Osteocyte (in vitro differentiated cells): ENCODE measurements at regions not wholly inside any gene's neighbourhood (a gene's known extent, or its start where the extent isn't known, plus 50 kb on each side); places are given as distances from the start of the nearest gene placed in this dataset.

Experiments used
- DNase-seq: peaks from one replicate; pipeline ENCODE4 v3.0.0; 2021; ENCODE audit warnings: mixed read lengths; ENCODE audit not compliant: unreplicated experiment; ENCODE audit errors: extremely low spot score
- H3K27ac Mint-ChIP-seq: one replicate; pipeline ENCODE4 v1.8.0; 2021; ENCODE audit warnings: mild to moderate bottlenecking, mixed read lengths; ENCODE audit not compliant: unreplicated experiment
- H3K27me3 Mint-ChIP-seq: one replicate; pipeline ENCODE4 v1.8.0; 2021; ENCODE audit warnings: mixed read lengths; ENCODE audit not compliant: unreplicated experiment
- H3K36me3 Mint-ChIP-seq: one replicate; pipeline ENCODE4 v1.8.0; 2021; ENCODE audit warnings: mixed read lengths; ENCODE audit not compliant: unreplicated experiment
- H3K4me1 Mint-ChIP-seq: one replicate; pipeline ENCODE4 v1.8.0; 2021; ENCODE audit warnings: mixed read lengths; ENCODE audit not compliant: unreplicated experiment
- H3K4me3 Mint-ChIP-seq: one replicate; pipeline ENCODE4 v1.8.0; 2021; ENCODE audit warnings: mild to moderate bottlenecking, moderate library complexity, mixed read lengths; ENCODE audit not compliant: unreplicated experiment
- H3K9me3 Mint-ChIP-seq: one replicate; pipeline ENCODE4 v1.8.0; 2021; ENCODE audit warnings: mixed read lengths; ENCODE audit not compliant: unreplicated experiment
- CTCF ChIP-seq: fragments of 200-600 bp; sonication (generic); IDR thresholded peaks from 2 replicates; pipeline ENCODE4 v1.5.0; 2021; ENCODE audit warnings: antibody characterized with exemption, mild to moderate bottlenecking, moderate library complexity

GRCh38 chr2:236498369-236498768, 71.3 kb upstream of the ACKR3 start:
- DNase-seq = no peak
- Mint-ChIP-seq H3K4me1 (peaks cover 2% of the 10 kb centered on the region), H3K4me3 (no peak overlapping the region), H3K9me3 (no peaks in the 10 kb centered on the region), H3K36me3 (no peaks in the 10 kb centered on the region), H3K27ac (no peak overlapping the region), H3K27me3 (peaks cover 30% of the 10 kb centered on the region)
- no peak for TF ChIP-seq CTCF

DNA sequence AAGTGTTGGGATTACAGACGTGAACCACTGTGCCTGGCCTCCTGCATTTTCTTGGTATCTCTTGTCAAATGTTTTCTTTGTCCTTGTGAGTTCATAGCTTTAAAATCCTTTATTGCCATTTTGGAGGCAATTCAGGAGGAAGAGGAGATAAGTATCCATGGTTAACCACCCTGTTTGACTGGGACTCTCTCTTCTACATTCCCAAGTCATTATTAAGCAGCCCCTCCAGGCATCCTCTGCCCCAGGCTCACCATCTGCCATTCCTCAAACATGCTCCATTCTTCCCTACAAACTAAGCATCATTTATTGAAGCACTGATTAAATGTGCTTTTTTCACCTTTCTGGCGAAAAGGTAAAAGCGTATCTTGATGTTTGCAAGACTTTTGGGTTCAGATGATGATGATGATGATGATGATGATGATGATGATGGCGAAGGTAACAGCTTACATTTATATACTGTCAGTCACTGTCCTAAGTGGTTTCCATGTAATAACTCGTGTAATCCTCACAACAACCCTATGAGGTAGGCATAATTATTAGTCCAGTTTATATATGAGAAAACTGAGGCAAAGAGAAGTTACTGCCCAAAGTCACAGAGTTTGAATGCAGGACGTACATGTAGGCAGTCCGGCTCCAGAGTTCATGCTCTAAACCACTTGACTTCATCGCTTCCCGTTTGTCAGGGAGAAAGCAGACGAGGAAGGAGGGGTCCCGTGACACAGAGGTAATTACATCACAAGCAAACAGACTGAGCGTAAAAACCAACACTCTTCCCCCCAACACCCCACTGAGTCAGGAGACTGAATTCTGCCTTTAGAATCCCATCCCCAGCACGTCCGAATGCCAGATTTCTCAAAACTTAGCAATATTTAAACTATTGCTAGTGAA, 69.7 kb upstream of the ACKR3 start:
- no peak overlapping the region for H3K4me3 Mint-ChIP-seq
- H3K9me3 Mint-ChIP-seq = no peaks in the 10 kb centered on the region
- H3K36me3 Mint-ChIP-seq = no peaks in the 10 kb centered on the region
- H3K27me3 Mint-ChIP-seq = peaks cover 40% of the 10 kb centered on the region
- no peak for TF ChIP-seq CTCF
- H3K27ac Mint-ChIP-seq = no peak overlapping the region
- no peak for DNase-seq
- peaks cover 2% of the 10 kb centered on the region for H3K4me1 Mint-ChIP-seq

GRCh38 chr2:236501026-236501425, 68.6 kb upstream of the ACKR3 start:
- no peak overlapping the region for H3K27ac Mint-ChIP-seq
- no peak for TF ChIP-seq CTCF
- H3K4me3 Mint-ChIP-seq = no peak overlapping the region
- peaks cover 51% of the 10 kb centered on the region for H3K27me3 Mint-ChIP-seq
- H3K4me1 Mint-ChIP-seq = peaks cover 2% of the 10 kb centered on the region
- DNase-seq = no peak
- no peaks in the 10 kb centered on the region for H3K9me3 Mint-ChIP-seq
- no peaks in the 10 kb centered on the region for H3K36me3 Mint-ChIP-seq

GRCh38 chr2:236501531-236501930, 68.1 kb upstream of the ACKR3 start:
- H3K4me1 Mint-ChIP-seq = peaks cover 2% of the 10 kb centered on the region
- H3K9me3 Mint-ChIP-seq = no peaks in the 10 kb centered on the region
- DNase-seq = no peak
- no peak for TF ChIP-seq CTCF
- H3K36me3 Mint-ChIP-seq = no peaks in the 10 kb centered on the region
- no peak overlapping the region for H3K27ac Mint-ChIP-seq
- no peak overlapping the region for H3K4me3 Mint-ChIP-seq
- peaks cover 55% of the 10 kb centered on the region for H3K27me3 Mint-ChIP-seq

DNA sequence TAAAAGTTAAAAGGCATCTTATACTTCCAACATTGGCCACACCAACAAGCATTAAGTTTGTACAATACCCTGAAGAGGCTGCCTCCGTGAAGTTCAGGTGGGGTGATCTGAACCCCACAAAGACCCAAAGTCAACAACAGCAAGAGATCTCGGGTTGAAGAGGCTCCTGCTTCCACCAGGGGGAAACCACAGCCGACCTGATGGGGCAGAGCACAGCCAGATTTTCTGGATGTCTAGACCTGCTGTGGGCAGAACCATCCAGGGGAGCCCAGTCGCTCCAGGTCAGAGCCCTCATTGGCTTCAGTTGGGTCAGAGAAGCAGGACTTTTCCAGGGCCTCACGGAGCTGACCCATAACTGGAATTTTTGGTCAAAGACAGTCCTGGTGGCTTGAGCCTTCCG, 66.5 kb upstream of the ACKR3 start:
- no peak for DNase-seq
- no peak overlapping the region for H3K4me3 Mint-ChIP-seq
- peak; percentile 23 for TF ChIP-seq CTCF
- H3K4me1 Mint-ChIP-seq = peaks cover 6% of the 10 kb centered on the region
- peaks cover 66% of the 10 kb centered on the region for H3K27me3 Mint-ChIP-seq
- H3K9me3 Mint-ChIP-seq = no peaks in the 10 kb centered on the region
- no peak overlapping the region for H3K27ac Mint-ChIP-seq
- H3K36me3 Mint-ChIP-seq = peaks cover 2% of the 10 kb centered on the region
